ENCODE measurements at regions not wholly inside any gene's neighbourhood (a gene's known extent, or its start where the extent isn't known, plus 50 kb on each side); places are given as distances from the start of the nearest gene placed in this dataset.

GRCh38 chr2:105691947-105692390 is 52.7 kb upstream of the NCK2 start:
- H3K36me3 Mint-ChIP-seq, result no peaks in the 10 kb centered on the region
- H3K36me3 ChIP-seq (ENCODE audit: control insufficient read depth, insufficient read depth, low read length), result no peaks in the 10 kb centered on the region
- no peak overlapping the region for H3K27ac Mint-ChIP-seq
- no peak overlapping the region for H3K27ac ChIP-seq (ENCODE audit: insufficient read depth, low read length, poor library complexity, severe bottlenecking)
- DNase-seq, result no peak
- H3K4me1 ChIP-seq (ENCODE audit: control insufficient read depth, insufficient read depth, low read length, poor library complexity, severe bottlenecking), result no peaks in the 10 kb centered on the region
- peaks cover 0 to 5% (median 2%) of the 10 kb centered on the region in 4 donors for H3K4me1 Mint-ChIP-seq
- no peak overlapping the region for H3K4me3 ChIP-seq (ENCODE audit: low read depth, low read length)
- H3K4me3 Mint-ChIP-seq, result no peak overlapping the region
- no peaks in the 10 kb centered on the region for H3K9me3 ChIP-seq (ENCODE audit: control insufficient read depth in 2 of 2, low read length in 2 of 2)
- ATAC-seq (ENCODE audit: low read depth in 2 of 2), result no peak
- H3K9me3 Mint-ChIP-seq, result peaks cover 0 to 5% (median 0%) of the 10 kb centered on the region in 7 donors
- H3K27me3 ChIP-seq (ENCODE audit: control insufficient read depth, insufficient read depth, low read length), result peaks cover 2% of the 10 kb centered on the region
- no peaks in the 10 kb centered on the region for H3K27me3 Mint-ChIP-seq

DNA sequence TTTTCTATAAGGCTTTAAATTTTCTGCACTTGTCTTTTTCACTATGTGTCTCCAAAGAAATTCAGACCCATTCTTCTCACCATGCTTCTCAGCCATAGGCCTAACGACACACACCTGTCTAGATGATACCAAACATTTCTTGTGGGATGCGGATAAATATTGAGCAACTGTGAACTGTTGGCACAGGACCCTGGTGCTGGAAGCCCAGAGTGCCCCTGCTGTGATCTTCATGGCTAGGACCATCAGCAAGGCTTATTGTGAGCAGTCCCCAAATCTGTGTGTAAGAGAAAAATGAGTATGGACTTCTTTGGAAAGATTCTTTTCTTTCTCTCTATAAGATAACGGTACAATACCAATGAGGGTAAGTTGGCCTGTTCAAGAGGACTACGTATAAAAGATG is 54.1 kb upstream of the NCK2 start:
- Histone ChIP-seq H3K4me1 (ENCODE audit: control insufficient read depth, insufficient read depth, low read length, poor library complexity, severe bottlenecking) (no peaks in the 10 kb centered on the region), H3K36me3 (ENCODE audit: control insufficient read depth, insufficient read depth, low read length) (no peaks in the 10 kb centered on the region), H3K27me3 (ENCODE audit: control insufficient read depth, insufficient read depth, low read length) (no peaks in the 10 kb centered on the region), H3K27ac (ENCODE audit: insufficient read depth, low read length, poor library complexity, severe bottlenecking) (no peak overlapping the region), H3K4me3 (ENCODE audit: low read depth, low read length) (no peak overlapping the region), H3K9me3 (ENCODE audit: control insufficient read depth in 2 of 2, low read length in 2 of 2) (no peaks in the 10 kb centered on the region)
- peaks cover 0 to 5% (median 0%) of the 10 kb centered on the region in 7 donors for H3K9me3 Mint-ChIP-seq
- H3K36me3 Mint-ChIP-seq, result no peaks in the 10 kb centered on the region
- H3K4me3 Mint-ChIP-seq, result no peak overlapping the region
- no peak for ATAC-seq (ENCODE audit: low read depth in 2 of 2)
- H3K27me3 Mint-ChIP-seq, result no peaks in the 10 kb centered on the region
- H3K27ac Mint-ChIP-seq, result no peak overlapping the region
- no peak for DNase-seq
- peaks cover 0 to 5% (median 2%) of the 10 kb centered on the region in 4 donors for H3K4me1 Mint-ChIP-seq

- Mint-ChIP-seq H3K4me3 (no peak overlapping the region), H3K9me3 (peaks cover 0 to 5% (median 0%) of the 10 kb centered on the region in 7 donors), H3K36me3 (no peaks in the 10 kb centered on the region), H3K27me3 (no peaks in the 10 kb centered on the region), H3K4me1 (peaks cover 0 to 5% (median 2%) of the 10 kb centered on the region in 4 donors), H3K27ac (peak overlapping the region in 1 of 3 donors; percentile 35)
- Histone ChIP-seq H3K4me3 (ENCODE audit: low read depth, low read length) (no peak overlapping the region), H3K27me3 (ENCODE audit: control insufficient read depth, insufficient read depth, low read length) (no peaks in the 10 kb centered on the region), H3K9me3 (ENCODE audit: control insufficient read depth in 2 of 2, low read length in 2 of 2) (no peaks in the 10 kb centered on the region), H3K36me3 (ENCODE audit: control insufficient read depth, insufficient read depth, low read length) (no peaks in the 10 kb centered on the region), H3K4me1 (ENCODE audit: control insufficient read depth, insufficient read depth, low read length, poor library complexity, severe bottlenecking) (no peaks in the 10 kb centered on the region), H3K27ac (ENCODE audit: insufficient read depth, low read length, poor library complexity, severe bottlenecking) (no peak overlapping the region)
- ATAC-seq (ENCODE audit: low read depth in 2 of 2) (no peak), DNase-seq (no peak)
Observed at GRCh38 chr2:105689484-105689883, 55.2 kb upstream of the NCK2 start.

DNA sequence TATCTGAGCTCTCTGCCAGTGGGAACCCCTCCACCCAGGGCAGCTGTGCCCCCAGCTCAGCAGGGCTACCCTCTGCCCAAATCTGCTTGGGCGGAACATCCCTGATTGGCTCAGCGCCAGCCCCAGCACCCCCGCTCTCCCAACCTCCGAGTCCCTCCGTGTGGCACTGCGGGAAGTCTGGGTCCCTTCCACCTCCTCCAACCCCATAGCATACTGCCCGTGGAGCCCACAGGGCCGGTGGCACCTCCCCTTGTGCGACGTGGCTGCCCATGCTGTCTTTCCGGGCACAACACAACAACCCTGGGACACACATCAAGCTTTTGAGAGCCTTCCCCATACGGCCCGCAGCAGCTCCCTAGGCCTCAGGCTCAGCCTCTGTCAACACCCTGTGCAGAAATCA is 55.8 kb upstream of the NCK2 start:
- Histone ChIP-seq H3K36me3 (ENCODE audit: control insufficient read depth, insufficient read depth, low read length) (no peaks in the 10 kb centered on the region), H3K27me3 (ENCODE audit: control insufficient read depth, insufficient read depth, low read length) (no peaks in the 10 kb centered on the region), H3K27ac (ENCODE audit: insufficient read depth, low read length, poor library complexity, severe bottlenecking) (no peak overlapping the region), H3K4me1 (ENCODE audit: control insufficient read depth, insufficient read depth, low read length, poor library complexity, severe bottlenecking) (no peaks in the 10 kb centered on the region), H3K4me3 (ENCODE audit: low read depth, low read length) (no peak overlapping the region), H3K9me3 (ENCODE audit: control insufficient read depth in 2 of 2, low read length in 2 of 2) (no peaks in the 10 kb centered on the region)
- Mint-ChIP-seq H3K36me3 (no peaks in the 10 kb centered on the region), H3K27me3 (no peaks in the 10 kb centered on the region), H3K9me3 (peaks cover 0 to 5% (median 0%) of the 10 kb centered on the region in 7 donors), H3K4me1 (peaks cover 0 to 5% (median 3%) of the 10 kb centered on the region in 4 donors), H3K4me3 (no peak overlapping the region), H3K27ac (no peak overlapping the region)
- DNase-seq, result no peak
- no peak for ATAC-seq (ENCODE audit: low read depth in 2 of 2)

DNA sequence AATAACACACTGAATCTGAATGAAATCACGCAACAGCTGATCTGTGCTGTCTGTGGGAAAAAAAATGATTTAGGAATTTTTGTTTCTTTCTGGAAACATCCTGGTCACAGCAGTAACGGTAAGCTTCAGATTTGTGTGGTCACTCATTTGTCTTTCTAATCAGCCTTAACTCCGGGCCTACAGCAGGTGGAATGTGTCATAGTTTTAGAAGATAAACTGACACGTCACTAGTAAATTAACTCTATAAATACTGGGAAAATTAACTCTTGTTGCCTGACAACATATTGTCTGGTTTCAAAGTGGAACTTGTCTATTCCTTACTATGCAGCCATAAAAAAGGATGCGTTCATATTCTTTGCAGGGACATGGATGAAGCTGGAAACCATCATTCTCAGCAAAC is 58.1 kb upstream of the NCK2 start:
- Mint-ChIP-seq H3K27ac (no peak overlapping the region), H3K4me3 (no peak overlapping the region), H3K27me3 (no peaks in the 10 kb centered on the region), H3K9me3 (peaks cover 0 to 5% (median 2%) of the 10 kb centered on the region in 7 donors), H3K4me1 (peaks cover 0 to 5% (median 3%) of the 10 kb centered on the region in 4 donors), H3K36me3 (no peaks in the 10 kb centered on the region)
- Histone ChIP-seq H3K4me1 (ENCODE audit: control insufficient read depth, insufficient read depth, low read length, poor library complexity, severe bottlenecking) (no peaks in the 10 kb centered on the region), H3K36me3 (ENCODE audit: control insufficient read depth, insufficient read depth, low read length) (no peaks in the 10 kb centered on the region), H3K9me3 (ENCODE audit: control insufficient read depth in 2 of 2, low read length in 2 of 2) (no peaks in the 10 kb centered on the region), H3K4me3 (ENCODE audit: low read depth, low read length) (no peak overlapping the region), H3K27me3 (ENCODE audit: control insufficient read depth, insufficient read depth, low read length) (no peaks in the 10 kb centered on the region), H3K27ac (ENCODE audit: insufficient read depth, low read length, poor library complexity, severe bottlenecking) (no peak overlapping the region)
- DNase-seq, result no peak
- no peak for ATAC-seq (ENCODE audit: low read depth in 2 of 2)

GRCh38 chr2:105683011-105683492 is 61.7 kb upstream of the NCK2 start:
- no peak for ATAC-seq (ENCODE audit: low read depth in 2 of 2)
- Mint-ChIP-seq H3K27ac (no peak overlapping the region), H3K27me3 (no peaks in the 10 kb centered on the region), H3K4me3 (no peak overlapping the region), H3K9me3 (peaks cover 0 to 2% (median 0%) of the 10 kb centered on the region in 7 donors), H3K36me3 (no peaks in the 10 kb centered on the region), H3K4me1 (peaks cover 0 to 9% (median 0%) of the 10 kb centered on the region in 4 donors)
- Histone ChIP-seq H3K27ac (ENCODE audit: insufficient read depth, low read length, poor library complexity, severe bottlenecking) (no peak overlapping the region), H3K4me3 (ENCODE audit: low read depth, low read length) (no peak overlapping the region), H3K27me3 (ENCODE audit: control insufficient read depth, insufficient read depth, low read length) (no peaks in the 10 kb centered on the region), H3K4me1 (ENCODE audit: control insufficient read depth, insufficient read depth, low read length, poor library complexity, severe bottlenecking) (no peaks in the 10 kb centered on the region), H3K36me3 (ENCODE audit: control insufficient read depth, insufficient read depth, low read length) (no peaks in the 10 kb centered on the region), H3K9me3 (ENCODE audit: control insufficient read depth in 2 of 2, low read length in 2 of 2) (no peaks in the 10 kb centered on the region)
- no peak for DNase-seq

DNA sequence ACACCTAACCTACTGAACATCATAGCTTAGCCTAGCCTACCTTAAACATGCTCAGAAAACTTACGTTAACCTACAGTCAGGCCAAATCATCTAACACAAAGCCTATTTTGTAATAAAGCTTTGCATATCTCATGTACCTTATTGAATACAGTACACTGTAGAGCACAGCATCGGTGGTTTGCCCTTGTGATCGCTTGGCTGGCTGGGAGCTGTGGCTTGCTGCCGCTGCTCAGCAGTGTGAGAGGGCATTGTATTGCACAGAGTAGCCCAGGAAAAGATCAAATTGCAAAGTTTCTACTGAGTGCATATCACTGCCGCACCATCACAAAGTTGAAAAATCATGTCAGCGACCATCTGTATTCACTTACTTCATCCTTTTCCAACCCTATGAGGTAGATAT is 62.3 kb upstream of the NCK2 start:
- Mint-ChIP-seq H3K36me3 (no peaks in the 10 kb centered on the region), H3K27me3 (no peaks in the 10 kb centered on the region), H3K27ac (no peak overlapping the region), H3K4me3 (no peak overlapping the region), H3K4me1 (peaks cover 0 to 9% (median 0%) of the 10 kb centered on the region in 4 donors), H3K9me3 (peaks cover 0 to 2% (median 0%) of the 10 kb centered on the region in 7 donors)
- DNase-seq, result no peak
- Histone ChIP-seq H3K4me1 (ENCODE audit: control insufficient read depth, insufficient read depth, low read length, poor library complexity, severe bottlenecking) (no peaks in the 10 kb centered on the region), H3K27me3 (ENCODE audit: control insufficient read depth, insufficient read depth, low read length) (no peaks in the 10 kb centered on the region), H3K4me3 (ENCODE audit: low read depth, low read length) (no peak overlapping the region), H3K27ac (ENCODE audit: insufficient read depth, low read length, poor library complexity, severe bottlenecking) (no peak overlapping the region), H3K36me3 (ENCODE audit: control insufficient read depth, insufficient read depth, low read length) (no peaks in the 10 kb centered on the region), H3K9me3 (ENCODE audit: control insufficient read depth in 2 of 2, low read length in 2 of 2) (no peaks in the 10 kb centered on the region)
- ATAC-seq (ENCODE audit: low read depth in 2 of 2), result no peak

- no peaks in the 10 kb centered on the region for H3K36me3 Mint-ChIP-seq
- no peaks in the 10 kb centered on the region for H3K27me3 ChIP-seq (ENCODE audit: control insufficient read depth, insufficient read depth, low read length)
- H3K4me1 ChIP-seq (ENCODE audit: control insufficient read depth, insufficient read depth, low read length, poor library complexity, severe bottlenecking), result no peaks in the 10 kb centered on the region
- no peaks in the 10 kb centered on the region for H3K9me3 ChIP-seq (ENCODE audit: control insufficient read depth in 2 of 2, low read length in 2 of 2)
- ATAC-seq (ENCODE audit: low read depth in 2 of 2) (no peak), DNase-seq (no peak)
- no peak overlapping the region for H3K4me3 Mint-ChIP-seq
- peak overlapping the region in 1 of 3 donors; percentile 30 for H3K27ac Mint-ChIP-seq
- H3K9me3 Mint-ChIP-seq, result peaks cover 0 to 2% (median 0%) of the 10 kb centered on the region in 7 donors
- peaks cover 0 to 9% (median 0%) of the 10 kb centered on the region in 4 donors for H3K4me1 Mint-ChIP-seq
- H3K27ac ChIP-seq (ENCODE audit: insufficient read depth, low read length, poor library complexity, severe bottlenecking), result no peak overlapping the region
- H3K36me3 ChIP-seq (ENCODE audit: control insufficient read depth, insufficient read depth, low read length), result no peaks in the 10 kb centered on the region
- no peak overlapping the region for H3K4me3 ChIP-seq (ENCODE audit: low read depth, low read length)
- no peaks in the 10 kb centered on the region for H3K27me3 Mint-ChIP-seq
Observed at GRCh38 chr2:105681927-105682326, 62.8 kb upstream of the NCK2 start.
